Activated CD4-positive, alpha-beta T cell treated with anti-CD3 and anti-CD28 coated beads, Interleukin-2, Interleukin-6, amounts not matched to agents 100 ng/mL and 50 ng/mL, durations not matched to agents 16 hours and 8 hours (primary cell): ENCODE measurements at regions not wholly inside any gene's neighbourhood (a gene's known extent, or its start where the extent isn't known, plus 50 kb on each side); places are given as distances from the start of the nearest gene placed in this dataset.
"Not testable (repeated sequence)": the region's sequence is repeated elsewhere in the genome, so short reads cannot be mapped to it uniquely, and the experiment has no call there.

ENCODE experiments used
- DNase-seq: peaks from one replicate; pipeline ENCODE4 v3.0.0-alpha.2; 2020

DNA sequence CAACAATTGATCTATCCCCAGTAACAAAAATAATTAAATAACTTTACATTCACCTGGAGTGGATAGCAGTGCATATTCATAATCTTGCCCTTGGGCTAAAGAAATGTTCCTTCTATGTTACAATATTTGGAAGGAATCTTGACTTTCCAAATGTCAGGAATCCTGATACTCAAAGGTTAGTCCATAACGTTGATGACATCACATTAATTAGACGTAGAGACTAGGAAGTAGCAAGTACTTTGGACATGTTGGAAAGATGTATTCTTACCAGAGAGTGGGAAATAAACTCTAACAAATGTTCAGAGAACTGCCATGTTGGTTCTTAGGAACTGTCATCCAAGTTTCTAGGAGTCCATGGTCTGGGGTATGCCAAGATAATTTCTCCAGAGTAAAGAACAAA lies 70.6 kb upstream of the SLC25A36 start:
- DNase-seq: no peak

- not testable (repeated sequence) for DNase-seq
Observed at GRCh38 chr3:140872165-140872564, 69.5 kb upstream of the SLC25A36 start.

DNA sequence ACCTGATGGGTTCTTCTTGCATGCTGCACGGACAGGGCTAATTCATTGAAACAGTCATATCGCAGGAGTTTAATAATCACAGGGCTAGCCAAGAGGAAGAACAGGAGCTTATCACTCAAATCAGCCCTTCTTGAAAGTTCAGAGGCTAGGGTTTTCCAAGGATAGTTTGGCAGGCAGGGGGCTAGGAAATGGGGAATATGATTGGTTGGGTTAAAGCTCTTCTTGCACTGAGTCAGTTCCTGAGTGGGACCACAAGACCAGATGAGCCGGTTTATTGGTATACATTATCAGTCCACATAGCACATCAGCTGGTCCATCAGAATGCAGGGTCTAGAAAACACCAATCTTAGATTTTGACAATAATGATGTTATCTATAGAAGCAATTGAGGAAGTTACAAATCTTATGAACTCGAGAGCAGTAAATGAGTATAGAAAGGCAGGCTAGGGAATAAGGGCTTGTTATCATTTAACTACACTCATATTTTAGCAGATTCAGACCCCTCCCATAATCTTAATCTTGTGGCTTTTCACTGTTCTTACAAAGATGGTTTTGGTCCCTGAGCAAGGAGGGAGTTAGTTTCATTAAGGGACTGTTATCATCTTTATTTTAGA lies 58.1 kb upstream of the SLC25A36 start:
- DNase-seq: no peak

DNA sequence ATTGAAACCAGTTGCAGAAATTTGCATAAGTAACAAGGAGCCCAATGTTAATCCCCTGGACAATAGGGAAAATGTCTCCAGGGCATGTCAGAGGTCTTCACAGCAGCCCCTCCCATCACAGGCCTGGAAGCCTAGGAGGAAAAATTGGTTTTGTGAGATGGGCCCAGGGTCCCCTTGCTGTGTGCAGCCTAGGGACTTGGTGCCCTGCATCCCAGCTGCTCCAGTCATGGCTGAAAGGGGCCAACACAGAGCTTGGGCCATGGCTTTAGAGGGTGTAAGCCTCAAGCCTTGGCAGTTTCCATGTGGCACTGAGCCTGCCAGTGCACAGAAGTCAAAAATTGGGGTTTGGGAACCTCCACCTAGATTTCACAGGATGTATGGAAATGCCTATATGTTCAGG lies 55.9 kb upstream of the SLC25A36 start:
- DNase-seq: not testable (repeated sequence)
